Keratinocyte (primary cell): ENCODE measurements at regions not wholly inside any gene's neighbourhood (a gene's known extent, or its start where the extent isn't known, plus 50 kb on each side); places are given as distances from the start of the nearest gene placed in this dataset.

Source experiments
- DNase-seq: peaks from one replicate; pipeline ENCODE4 v3.0.0-alpha.2; 2011; ENCODE audit warnings: low read depth, missing footprints, low spot score
- FAIRE-seq: peaks from 2 replicates; lab custom pipeline; 2011; peaks lifted over from hg19 to GRCh38; lab: Jason Lieb, UNC
- H2AFZ ChIP-seq: 2 replicates; pipeline ENCODE4 v1.6.0; 2012; ENCODE audit warnings: low read length, control low read depth, inconsistent platforms; ENCODE audit not compliant: control insufficient read depth
- H3K27ac ChIP-seq: 2 replicates; pipeline ENCODE4 v1.5.1; 2011; ENCODE audit warnings: low read length; ENCODE audit not compliant: control insufficient read depth, insufficient read depth
- H3K27me3 ChIP-seq: 3 replicates; pipeline ENCODE4 v1.6.0; 2011; ENCODE audit warnings: low read length; ENCODE audit not compliant: control insufficient read depth, insufficient read depth; ENCODE audit errors: extremely low read depth
- H3K36me3 ChIP-seq, 2 experiments: 2 replicates in 1 of 2; 3 replicates in 1 of 2; pipeline ENCODE4 v1.5.1; 2011; ENCODE audit warnings: low read length in 2 of 2, mild to moderate bottlenecking in 1 of 2; ENCODE audit not compliant: control insufficient read depth in 2 of 2, insufficient read depth in 2 of 2; ENCODE audit errors: extremely low read depth in 1 of 2
- H3K4me1 ChIP-seq: 3 replicates; pipeline ENCODE4 v1.5.1; 2011; ENCODE audit warnings: low read length; ENCODE audit not compliant: control insufficient read depth, insufficient read depth; ENCODE audit errors: extremely low read depth
- H3K4me2 ChIP-seq: 3 replicates; pipeline ENCODE4 v1.6.0; 2011; ENCODE audit warnings: low read depth, low read length; ENCODE audit not compliant: control insufficient read depth, insufficient read depth; ENCODE audit errors: extremely low read depth
- H3K4me3 ChIP-seq, 3 experiments: fragments of 200-600 bp in 1 of 3; sonication (generic) in 1 of 3; 2 replicates in 2 of 3; 3 replicates in 1 of 3; pipeline ENCODE4 v1.5.1; 2011 to 2016; ENCODE audit warnings: low read length in 3 of 3, mild to moderate bottlenecking in 3 of 3, control low read depth in 2 of 3, inconsistent platforms in 1 of 3, low read depth in 1 of 3, mixed read lengths in 1 of 3, mixed run types in 1 of 3, moderate library complexity in 1 of 3; ENCODE audit not compliant: control insufficient read depth in 2 of 3, insufficient read depth in 2 of 3; ENCODE audit errors: extremely low read depth in 1 of 3
- H3K79me2 ChIP-seq: 2 replicates; pipeline ENCODE4 v1.6.0; 2012; ENCODE audit warnings: low read length; ENCODE audit not compliant: control insufficient read depth, insufficient read depth
- H3K9ac ChIP-seq: 3 replicates; pipeline ENCODE4 v1.6.0; 2011; ENCODE audit warnings: low read length; ENCODE audit not compliant: control insufficient read depth, insufficient read depth; ENCODE audit errors: extremely low read depth
- H3K9me1 ChIP-seq: 3 replicates; pipeline ENCODE4 v1.6.0; 2011; ENCODE audit warnings: low read length; ENCODE audit not compliant: control insufficient read depth, insufficient read depth; ENCODE audit errors: extremely low read depth
- H3K9me3 ChIP-seq: 2 replicates; pipeline ENCODE4 v1.5.1; 2012; ENCODE audit warnings: low read depth, low read length; ENCODE audit not compliant: control insufficient read depth
- H4K20me1 ChIP-seq: 3 replicates; pipeline ENCODE4 v1.6.0; 2011; ENCODE audit warnings: low read length; ENCODE audit not compliant: control insufficient read depth, insufficient read depth; ENCODE audit errors: extremely low read depth
- EZH2 ChIP-seq: IDR thresholded peaks from one replicate; pipeline ENCODE4 v1.6.1; 2012; ENCODE audit warnings: inconsistent platforms, mild to moderate bottlenecking, low read length, moderate library complexity
- dilution Hi-C: fragments of 300-500 bp; cut with MboI; formaldehyde crosslinking; loops from one replicate; pipeline ENCODE4 v1.7.0; 2020; ENCODE audit warnings: low sequenced_read_pairs; ENCODE audit not compliant: extremely low pct_ligation_motif_present
- TF ChIP-seq, protein P1 (sequence below), 3 experiments: IDR thresholded peaks in 1 of 3; conservative IDR thresholded peaks in 1 of 3; optimal IDR thresholded peaks in 1 of 3; 2 replicates in 2 of 3; 3 replicates in 1 of 3; pipeline versions ENCODE3 to v1.5.1; 2011; ENCODE audit warnings: low read length in 3 of 3, mild to moderate bottlenecking in 3 of 3, moderate library complexity in 2 of 3, control low read depth in 1 of 3, inconsistent platforms in 1 of 3; ENCODE audit not compliant: insufficient read depth in 2 of 3; ENCODE audit errors: extremely low read depth in 1 of 3

DNA sequence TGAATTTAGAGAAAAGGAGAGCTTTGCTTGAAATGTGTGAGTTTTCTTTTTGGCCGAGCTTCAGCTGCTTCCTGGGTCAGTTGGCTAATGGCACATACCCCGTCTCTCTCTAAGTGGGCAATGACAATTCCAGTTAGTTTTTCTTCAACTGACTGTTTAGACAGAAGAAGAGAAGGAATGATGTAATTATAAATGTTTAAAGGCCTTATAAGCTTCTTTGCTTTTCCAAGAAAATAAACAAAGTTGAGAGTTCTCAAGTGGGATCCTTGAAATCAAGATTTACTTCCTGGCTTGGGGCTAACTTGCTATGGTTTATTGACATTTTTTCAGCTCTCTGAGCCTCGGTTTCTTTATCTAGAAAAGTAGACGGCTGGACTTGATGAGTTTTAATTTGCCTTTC, 794.9 kb upstream of the ACVR2A start:
- H3K9ac ChIP-seq = no peak overlapping the region
- no peaks in the 10 kb centered on the region for H3K9me3 ChIP-seq
- no peak overlapping the region for H3K4me2 ChIP-seq
- FAIRE-seq (no peak), DNase-seq (no peak)
- H3K4me1 ChIP-seq = peaks cover 12% of the 10 kb centered on the region
- H3K9me1 ChIP-seq = no peaks in the 10 kb centered on the region
- no peaks in the 10 kb centered on the region for H3K79me2 ChIP-seq
- H2AFZ ChIP-seq = no peak overlapping the region
- no peaks in the 10 kb centered on the region for H4K20me1 ChIP-seq
- TF ChIP-seq, protein P1, sequence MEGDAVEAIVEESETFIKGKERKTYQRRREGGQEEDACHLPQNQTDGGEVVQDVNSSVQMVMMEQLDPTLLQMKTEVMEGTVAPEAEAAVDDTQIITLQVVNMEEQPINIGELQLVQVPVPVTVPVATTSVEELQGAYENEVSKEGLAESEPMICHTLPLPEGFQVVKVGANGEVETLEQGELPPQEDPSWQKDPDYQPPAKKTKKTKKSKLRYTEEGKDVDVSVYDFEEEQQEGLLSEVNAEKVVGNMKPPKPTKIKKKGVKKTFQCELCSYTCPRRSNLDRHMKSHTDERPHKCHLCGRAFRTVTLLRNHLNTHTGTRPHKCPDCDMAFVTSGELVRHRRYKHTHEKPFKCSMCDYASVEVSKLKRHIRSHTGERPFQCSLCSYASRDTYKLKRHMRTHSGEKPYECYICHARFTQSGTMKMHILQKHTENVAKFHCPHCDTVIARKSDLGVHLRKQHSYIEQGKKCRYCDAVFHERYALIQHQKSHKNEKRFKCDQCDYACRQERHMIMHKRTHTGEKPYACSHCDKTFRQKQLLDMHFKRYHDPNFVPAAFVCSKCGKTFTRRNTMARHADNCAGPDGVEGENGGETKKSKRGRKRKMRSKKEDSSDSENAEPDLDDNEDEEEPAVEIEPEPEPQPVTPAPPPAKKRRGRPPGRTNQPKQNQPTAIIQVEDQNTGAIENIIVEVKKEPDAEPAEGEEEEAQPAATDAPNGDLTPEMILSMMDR (optimal IDR thresholded peaks at IDR 0.05 in 1 of 3, IDR thresholded peaks at IDR 0.05 in 1 of 3, conservative IDR thresholded peaks at IDR 0.05 in 1 of 3; ENCODE audit: extremely low read depth in 1 of 3, insufficient read depth in 2 of 3, low read length in 3 of 3) = no peak
- TF ChIP-seq EZH2 = no peak
- dilution Hi-C loops = loop anchor here (25.0 kb wide), 1 partner anchor 862 kb away; no protein-coding TSS in a partner anchor
- H3K27me3 ChIP-seq = no peaks in the 10 kb centered on the region
- no peaks in the 10 kb centered on the region for H3K36me3 ChIP-seq
- no peak overlapping the region for H3K27ac ChIP-seq
- H3K4me3 ChIP-seq = no peak overlapping the region

DNA sequence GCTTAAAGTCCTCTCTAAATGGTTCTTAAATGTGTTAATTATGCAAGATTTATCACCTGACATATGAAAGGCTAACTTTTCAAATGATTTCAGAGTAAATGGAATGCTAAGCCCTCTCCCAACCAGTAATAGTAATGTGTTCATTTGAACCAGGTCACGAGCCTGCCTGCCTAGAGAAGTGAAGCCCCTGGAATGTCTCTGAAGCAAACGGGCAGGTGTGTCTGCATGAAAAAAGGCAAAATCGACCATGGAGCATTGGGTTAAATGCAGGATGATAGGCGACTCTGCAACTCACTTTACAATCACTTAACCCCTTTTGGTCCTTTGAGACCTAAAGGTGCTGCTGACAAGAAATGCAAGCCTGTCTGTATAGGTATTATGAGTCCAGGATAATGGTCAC, 798.4 kb upstream of the ACVR2A start:
- Histone ChIP-seq H3K27me3 (no peaks in the 10 kb centered on the region), H3K36me3 (no peaks in the 10 kb centered on the region), H3K4me1 (peaks cover 4% of the 10 kb centered on the region), H3K9ac (no peak overlapping the region), H3K27ac (no peak overlapping the region), H4K20me1 (no peaks in the 10 kb centered on the region), H3K4me2 (no peak overlapping the region), H2AFZ (no peak overlapping the region), H3K4me3 (no peak overlapping the region), H3K79me2 (no peaks in the 10 kb centered on the region), H3K9me1 (no peaks in the 10 kb centered on the region), H3K9me3 (no peaks in the 10 kb centered on the region)
- no peak for FAIRE-seq
- DNase-seq = no peak
- dilution Hi-C loops = loop anchor here (25.0 kb wide), 1 partner anchor 866 kb away; no protein-coding TSS in a partner anchor
- no peak for TF ChIP-seq EZH2
- TF ChIP-seq, protein P1 (optimal IDR thresholded peaks at IDR 0.05 in 1 of 3, IDR thresholded peaks at IDR 0.05 in 1 of 3, conservative IDR thresholded peaks at IDR 0.05 in 1 of 3; ENCODE audit: extremely low read depth in 1 of 3, insufficient read depth in 2 of 3, low read length in 3 of 3) = no peak
